ENCODE measurements at regions not wholly inside any gene's neighbourhood (a gene's known extent, or its start where the extent isn't known, plus 50 kb on each side); places are given as distances from the start of the nearest gene placed in this dataset.
"Not testable (repeated sequence)": the region's sequence is repeated elsewhere in the genome, so short reads cannot be mapped to it uniquely, and the experiment has no call there.

DNA sequence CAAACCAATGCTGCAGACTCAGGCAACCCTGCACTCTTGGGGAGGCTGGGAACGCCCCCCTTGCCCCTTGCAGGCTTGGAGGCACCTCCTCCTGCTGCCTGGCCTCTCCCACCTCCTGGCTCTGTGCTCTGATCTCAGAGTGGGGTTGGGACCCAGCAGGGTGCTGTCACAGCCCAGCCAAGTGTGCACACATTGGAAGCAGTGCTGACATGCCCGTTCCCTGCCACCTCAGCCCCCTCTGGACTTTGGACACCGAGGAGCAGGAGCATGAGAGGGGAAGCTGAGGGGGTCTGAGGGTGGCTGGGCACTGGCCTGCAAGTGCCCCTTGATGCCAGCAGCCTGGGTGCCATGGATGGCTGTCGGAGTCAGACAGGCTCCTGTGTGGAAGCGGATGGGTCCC lies 202.0 kb upstream of the ZNF337 start:
- H3K4me1 ChIP-seq; H3K9me3 ChIP-seq; H3K9me3 Mint-ChIP-seq (ENCODE audit: unreplicated experiment); H3K36me3 Mint-ChIP-seq (ENCODE audit: insufficient read depth, unreplicated experiment); BruUV-seq (replicated peaks); CTCF ChIA-PET; DNase-seq; H3K27me3 Mint-ChIP-seq (ENCODE audit: insufficient read depth, unreplicated experiment); H3K36me3 ChIP-seq (ENCODE audit: control insufficient read depth, insufficient read depth, low read length); H3K4me3 Mint-ChIP-seq (ENCODE audit: unreplicated experiment); H3K27me3 ChIP-seq (replicated peaks; ENCODE audit: control insufficient read depth, insufficient read depth, low read length); H3K4me1 Mint-ChIP-seq (ENCODE audit: low read depth, unreplicated experiment); H3K27ac Mint-ChIP-seq (ENCODE audit: unreplicated experiment); intact Hi-C loops (cut with micrococcal nuclease; ENCODE audit: unreplicated experiment); H3K4me3 ChIP-seq (ENCODE audit: low read depth, low read length); POLR2A ChIA-PET: not testable (repeated sequence)

DNA sequence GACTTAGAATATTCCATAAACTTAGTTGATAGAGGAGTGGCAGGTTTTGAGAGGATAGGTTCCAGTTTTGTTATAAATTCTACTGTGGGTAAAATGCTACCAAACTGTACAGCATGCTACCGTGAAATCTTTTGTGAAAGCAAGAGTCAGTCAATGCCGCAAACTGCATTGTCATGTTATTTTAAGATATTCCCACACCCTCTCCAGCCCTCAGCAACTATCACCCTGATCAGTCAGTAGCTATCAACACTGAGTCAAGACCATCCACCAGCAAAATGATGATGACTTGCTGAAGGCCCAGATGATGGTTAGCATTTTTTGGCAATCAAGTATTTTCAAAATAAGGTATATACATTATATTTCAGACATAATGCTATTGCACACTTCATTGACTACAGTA lies 182.4 kb upstream of the ZNF337 start:
- H3K36me3 ChIP-seq (ENCODE audit: control insufficient read depth, insufficient read depth, low read length); H3K27ac Mint-ChIP-seq (ENCODE audit: unreplicated experiment); H3K4me3 ChIP-seq (ENCODE audit: low read depth, low read length); DNase-seq; H3K27me3 Mint-ChIP-seq (ENCODE audit: insufficient read depth, unreplicated experiment); H3K9me3 ChIP-seq; intact Hi-C loops (cut with micrococcal nuclease; ENCODE audit: unreplicated experiment); BruUV-seq (replicated peaks); POLR2A ChIA-PET; H3K27me3 ChIP-seq (replicated peaks; ENCODE audit: control insufficient read depth, insufficient read depth, low read length); H3K36me3 Mint-ChIP-seq (ENCODE audit: insufficient read depth, unreplicated experiment); H3K9me3 Mint-ChIP-seq (ENCODE audit: unreplicated experiment); CTCF ChIA-PET; H3K4me1 ChIP-seq; H3K4me1 Mint-ChIP-seq (ENCODE audit: low read depth, unreplicated experiment); H3K4me3 Mint-ChIP-seq (ENCODE audit: unreplicated experiment): not testable (repeated sequence)

GRCh38 chr20:25868650-25868979 lies 172.0 kb upstream of the ZNF337 start:
- DNase-seq; H3K27ac Mint-ChIP-seq (ENCODE audit: unreplicated experiment); H3K9me3 ChIP-seq; H3K27me3 Mint-ChIP-seq (ENCODE audit: insufficient read depth, unreplicated experiment); H3K4me3 ChIP-seq (ENCODE audit: low read depth, low read length); H3K36me3 ChIP-seq (ENCODE audit: control insufficient read depth, insufficient read depth, low read length); POLR2A ChIA-PET; CTCF ChIA-PET; H3K36me3 Mint-ChIP-seq (ENCODE audit: insufficient read depth, unreplicated experiment); H3K9me3 Mint-ChIP-seq (ENCODE audit: unreplicated experiment); BruUV-seq (replicated peaks); H3K4me1 ChIP-seq; intact Hi-C loops (cut with micrococcal nuclease; ENCODE audit: unreplicated experiment); H3K27me3 ChIP-seq (replicated peaks; ENCODE audit: control insufficient read depth, insufficient read depth, low read length); H3K4me3 Mint-ChIP-seq (ENCODE audit: unreplicated experiment): not testable (repeated sequence)
- peaks cover 12% of the 10 kb centered on the region for H3K4me1 Mint-ChIP-seq (ENCODE audit: low read depth, unreplicated experiment)

DNA sequence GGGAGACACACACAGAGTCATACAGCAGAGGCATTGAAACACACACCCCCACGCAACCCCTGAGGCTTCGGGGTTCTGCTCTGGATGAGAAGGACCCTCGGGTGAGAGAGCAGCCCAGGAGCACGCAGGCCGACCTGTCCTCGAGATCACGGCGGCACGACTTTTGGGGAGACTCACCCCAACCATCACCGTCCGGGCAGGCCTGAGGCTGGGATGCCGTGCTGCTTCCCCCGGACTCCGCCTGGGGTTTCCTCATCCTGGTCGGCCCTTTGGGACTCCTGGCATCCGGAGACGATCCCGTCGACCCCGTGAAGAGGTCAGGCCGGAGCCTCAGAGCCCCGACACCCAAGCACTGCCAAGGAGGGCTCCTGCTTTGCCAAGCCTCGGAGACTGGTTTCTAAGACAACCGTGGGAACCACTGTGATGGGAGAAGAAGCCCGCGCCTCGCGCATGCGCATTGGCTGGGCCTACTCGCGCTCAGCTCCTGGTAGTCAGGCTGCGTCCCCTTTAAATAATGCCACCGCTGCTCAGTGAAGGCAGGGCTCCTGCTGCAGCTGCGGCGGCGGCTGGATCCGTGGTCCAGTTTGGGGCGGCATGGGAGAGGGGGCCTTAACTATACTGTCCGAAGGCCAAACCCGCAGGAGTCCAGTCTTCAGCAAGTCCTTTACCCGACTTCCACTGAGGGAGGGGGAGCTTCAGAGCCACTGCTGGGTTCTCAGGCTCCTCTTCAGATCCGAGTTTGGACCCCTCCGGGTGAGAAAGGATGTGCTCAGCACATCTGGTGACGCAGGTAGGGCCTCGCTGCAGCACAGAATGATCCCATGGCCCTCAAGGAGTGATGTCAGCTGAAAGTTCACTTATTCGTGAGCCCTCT lies 171.4 kb upstream of the ZNF337 start:
- no peaks in the 10 kb centered on the region for H3K36me3 ChIP-seq (ENCODE audit: control insufficient read depth, insufficient read depth, low read length)
- peaks cover 10% of the 10 kb centered on the region; the same call in 1 of the 2 replicates for H3K4me1 ChIP-seq
- ChIA-PET POLR2A (no interaction called here), CTCF (no interaction called here)
- Mint-ChIP-seq H3K36me3 (ENCODE audit: insufficient read depth, unreplicated experiment) (peaks cover 8% of the 10 kb centered on the region), H3K27ac (ENCODE audit: unreplicated experiment) (no peak overlapping the region), H3K4me1 (ENCODE audit: low read depth, unreplicated experiment) (peaks cover 12% of the 10 kb centered on the region), H3K4me3 (ENCODE audit: unreplicated experiment) (no peak overlapping the region), H3K27me3 (ENCODE audit: insufficient read depth, unreplicated experiment) (no peaks in the 10 kb centered on the region), H3K9me3 (ENCODE audit: unreplicated experiment) (no peaks in the 10 kb centered on the region)
- no peak for DNase-seq
- H3K9me3 ChIP-seq = no peaks in the 10 kb centered on the region
- TF ChIP-seq CTCF (IDR thresholded peaks at IDR 0.05; ENCODE audit: insufficient read depth in 1 of 2, low read depth in 1 of 2, low read length in 1 of 2, severe bottlenecking in 1 of 2, unreplicated experiment in 1 of 2) = no peak
- no TSS peak for BruUV-seq (replicated peaks)
- H3K27me3 ChIP-seq (replicated peaks; ENCODE audit: control insufficient read depth, insufficient read depth, low read length) = no peaks in the 10 kb centered on the region
- no peak overlapping the region for H3K4me3 ChIP-seq (ENCODE audit: low read depth, low read length)
- intact Hi-C loops (cut with micrococcal nuclease; ENCODE audit: unreplicated experiment) = no loop called here

DNA sequence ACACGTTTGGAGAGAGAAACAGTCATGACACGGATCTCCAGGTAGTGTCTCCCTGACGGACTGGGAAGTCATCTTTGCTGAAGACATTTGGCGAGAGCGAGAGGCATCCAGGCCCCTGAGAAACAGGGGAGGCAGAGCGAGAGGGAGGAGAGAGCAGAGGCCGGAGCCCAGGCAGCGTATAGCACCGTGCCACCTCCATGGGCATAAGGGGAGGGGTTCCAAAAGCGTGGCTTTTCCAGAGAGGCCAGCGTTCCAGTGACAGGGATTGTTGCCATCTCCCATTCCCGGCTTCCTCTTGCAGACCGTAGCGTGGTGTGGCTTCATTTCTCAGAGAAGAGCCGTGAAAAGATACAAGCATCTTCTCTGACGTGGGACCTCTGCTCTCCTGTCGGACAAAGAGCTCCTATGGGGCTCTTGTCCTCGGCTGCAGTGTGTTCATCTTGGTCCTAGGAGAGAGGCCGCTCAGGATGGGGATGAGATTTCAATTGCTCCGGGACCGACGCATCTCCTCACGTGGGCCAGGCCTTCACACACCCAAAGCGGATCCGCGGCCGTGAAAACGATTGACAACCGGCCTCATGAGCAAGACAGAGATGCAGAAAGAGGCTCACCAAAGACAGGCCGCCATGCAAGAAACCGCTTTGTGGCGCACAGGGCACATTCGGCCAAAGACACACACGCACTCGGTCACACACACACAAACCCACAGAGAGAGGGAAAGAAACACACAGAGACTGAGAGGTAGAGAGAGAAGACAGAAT lies 170.5 kb upstream of the ZNF337 start:
- POLR2A ChIA-PET; H3K27ac Mint-ChIP-seq (ENCODE audit: unreplicated experiment); DNase-seq; H3K9me3 ChIP-seq; H3K27me3 ChIP-seq (replicated peaks; ENCODE audit: control insufficient read depth, insufficient read depth, low read length); BruUV-seq (replicated peaks); H3K9me3 Mint-ChIP-seq (ENCODE audit: unreplicated experiment); H3K4me3 ChIP-seq (ENCODE audit: low read depth, low read length); H3K4me3 Mint-ChIP-seq (ENCODE audit: unreplicated experiment); H3K27me3 Mint-ChIP-seq (ENCODE audit: insufficient read depth, unreplicated experiment); H3K36me3 ChIP-seq (ENCODE audit: control insufficient read depth, insufficient read depth, low read length); intact Hi-C loops (cut with micrococcal nuclease; ENCODE audit: unreplicated experiment); CTCF ChIA-PET: not testable (repeated sequence)
- Mint-ChIP-seq H3K36me3 (ENCODE audit: insufficient read depth, unreplicated experiment) (peaks cover 15% of the 10 kb centered on the region), H3K4me1 (ENCODE audit: low read depth, unreplicated experiment) (peaks cover 19% of the 10 kb centered on the region)
- H3K4me1 ChIP-seq = peaks cover 10% of the 10 kb centered on the region; the same call in 1 of the 2 replicates
